NB4 (cell line): ENCODE measurements at regions not wholly inside any gene's neighbourhood (a gene's known extent, or its start where the extent isn't known, plus 50 kb on each side); places are given as distances from the start of the nearest gene placed in this dataset.

ENCODE experiments used
- DNase-seq: peaks from one replicate; pipeline ENCODE4 v3.0.0; 2010; ENCODE audit warnings: low read depth
- H3K4me3 ChIP-seq: one replicate; pipeline ENCODE4 v1.5.1; 2011; ENCODE audit warnings: mild to moderate bottlenecking, low read depth, low read length, moderate library complexity
- CTCF ChIP-seq: IDR thresholded peaks from one replicate; pipeline ENCODE4 v1.5.1; 2012; ENCODE audit warnings: low read depth, low read length
- MAX ChIP-seq: IDR thresholded peaks from 2 replicates; pipeline ENCODE4 v1.6.1; 2011; ENCODE audit warnings: low read depth, low read length
- MYC ChIP-seq: IDR thresholded peaks from 2 replicates; pipeline ENCODE4 v1.6.1; 2011; ENCODE audit warnings: low read depth, low read length
- POLR2A ChIP-seq: IDR thresholded peaks from 2 replicates; pipeline ENCODE4 v1.6.1; 2011; ENCODE audit warnings: mild to moderate bottlenecking; ENCODE audit not compliant: insufficient read length; ENCODE audit errors: extremely low read depth

- H3K4me3 ChIP-seq: no peak overlapping the region
- DNase-seq: no peak
- TF ChIP-seq MAX (no peak), CTCF (no peak), POLR2A (no peak), MYC (no peak)
Observed at GRCh38 chr5:18967637-18968036, 1020.4 kb downstream of the CDH18 start.

- no peak overlapping the region for H3K4me3 ChIP-seq
- DNase-seq: no peak
- TF ChIP-seq POLR2A: no peak
- TF ChIP-seq MAX: no peak
- no peak for TF ChIP-seq MYC
- no peak for TF ChIP-seq CTCF
Observed at GRCh38 chr5:18968966-18969365, 1019.0 kb downstream of the CDH18 start.

GRCh38 chr5:18970000-18970399, 1018.0 kb downstream of the CDH18 start:
- DNase-seq: no peak
- H3K4me3 ChIP-seq: no peak overlapping the region
- TF ChIP-seq CTCF: no peak
- TF ChIP-seq MAX: no peak
- no peak for TF ChIP-seq MYC
- TF ChIP-seq POLR2A: no peak

- DNase-seq: no peak
- H3K4me3 ChIP-seq: no peak overlapping the region
- TF ChIP-seq CTCF (no peak), POLR2A (no peak), MAX (no peak)
Observed at GRCh38 chr5:18972177-18972576, 1015.8 kb downstream of the CDH18 start.

- DNase-seq: no peak
- TF ChIP-seq POLR2A: no peak
- TF ChIP-seq MAX: no peak
- no peak for TF ChIP-seq MYC
- no peak for TF ChIP-seq CTCF
- no peak overlapping the region for H3K4me3 ChIP-seq
Observed at GRCh38 chr5:18975624-18976023, 1012.4 kb downstream of the CDH18 start.

- TF ChIP-seq CTCF (no peak), POLR2A (no peak), MYC (no peak), MAX (no peak)
- H3K4me3 ChIP-seq: no peak overlapping the region
- DNase-seq: no peak
Observed at GRCh38 chr5:18977880-18978279, 1010.1 kb downstream of the CDH18 start.
